Trophoblast cell (in vitro differentiated cells and primary cell): ENCODE measurements at regions not wholly inside any gene's neighbourhood (a gene's known extent, or its start where the extent isn't known, plus 50 kb on each side); places are given as distances from the start of the nearest gene placed in this dataset.

Experiments used
- DNase-seq, 2 donors: peaks; one replicate each; pipeline ENCODE4 v3.0.0-alpha.2; 2016
- H2AFZ ChIP-seq: 2 replicates; pipeline ENCODE4 v1.6.1; 2013; ENCODE audit warnings: low read length, moderate library complexity, mild to moderate bottlenecking; ENCODE audit not compliant: insufficient read depth, poor library complexity
- H2AK5ac ChIP-seq: 2 replicates; pipeline ENCODE4 v1.6.1; 2013; ENCODE audit warnings: mild to moderate bottlenecking, low read length
- H2BK120ac ChIP-seq: 2 replicates; pipeline ENCODE4 v1.6.1; 2013; ENCODE audit warnings: low read length, mild to moderate bottlenecking, moderate library complexity; ENCODE audit not compliant: insufficient read depth, poor library complexity
- H2BK12ac ChIP-seq: 2 replicates; pipeline ENCODE4 v1.6.1; 2013; ENCODE audit warnings: mild to moderate bottlenecking, low read length, moderate library complexity
- H2BK5ac ChIP-seq: 2 replicates; pipeline ENCODE4 v1.6.1; 2013; ENCODE audit warnings: low read length, low read depth, moderate library complexity, mild to moderate bottlenecking; ENCODE audit not compliant: poor library complexity
- H3K14ac ChIP-seq: 2 replicates; pipeline ENCODE4 v1.6.1; 2013; ENCODE audit warnings: mild to moderate bottlenecking, low read length
- H3K18ac ChIP-seq: 2 replicates; pipeline ENCODE4 v1.6.1; 2013; ENCODE audit warnings: mild to moderate bottlenecking, low read length
- H3K23ac ChIP-seq: 2 replicates; pipeline ENCODE4 v1.6.1; 2013; ENCODE audit warnings: low read length
- H3K27ac ChIP-seq: 2 replicates; pipeline ENCODE4 v1.5.1; 2013; ENCODE audit warnings: low read depth, mild to moderate bottlenecking, inconsistent platforms, low read length, moderate library complexity
- H3K27me3 ChIP-seq: 2 replicates; pipeline ENCODE4 v1.6.1; 2013; ENCODE audit warnings: inconsistent platforms, mild to moderate bottlenecking, low read length, moderate library complexity; ENCODE audit not compliant: insufficient read depth
- H3K36me3 ChIP-seq, 2 experiments: 1 replicate in 1 of 2; 2 replicates in 1 of 2; pipeline ENCODE4 v1.6.1; 2013; ENCODE audit warnings: low read length in 2 of 2, mild to moderate bottlenecking in 2 of 2, moderate library complexity in 1 of 2; ENCODE audit not compliant: insufficient read depth in 2 of 2, control insufficient read depth in 1 of 2
- H3K4ac ChIP-seq: 2 replicates; pipeline ENCODE4 v1.6.1; 2013; ENCODE audit warnings: low read depth, mild to moderate bottlenecking, low read length, moderate library complexity
- H3K4me1 ChIP-seq, 2 experiments: 1 replicate in 1 of 2; 2 replicates in 1 of 2; pipeline ENCODE4 v1.6.1; 2013; ENCODE audit warnings: low read length in 2 of 2, mild to moderate bottlenecking in 2 of 2, moderate library complexity in 1 of 2; ENCODE audit not compliant: insufficient read depth in 2 of 2, control insufficient read depth in 1 of 2
- H3K4me2 ChIP-seq: 2 replicates; pipeline ENCODE4 v1.6.1; 2013; ENCODE audit warnings: inconsistent platforms, mild to moderate bottlenecking, low read length, moderate library complexity
- H3K4me3 ChIP-seq: 2 replicates; pipeline ENCODE4 v1.5.1; 2013; ENCODE audit warnings: mild to moderate bottlenecking, low read depth, low read length, inconsistent platforms
- H3K79me1 ChIP-seq: one replicate; pipeline ENCODE4 v1.6.1; 2013; ENCODE audit warnings: low read length
- H3K79me2 ChIP-seq: 2 replicates; pipeline ENCODE4 v1.6.1; 2013; ENCODE audit warnings: low read length, mild to moderate bottlenecking; ENCODE audit not compliant: control insufficient read depth, insufficient read depth, poor library complexity
- H3K9ac ChIP-seq: 2 replicates; pipeline ENCODE4 v1.6.1; 2013; ENCODE audit warnings: mild to moderate bottlenecking, low read length
- H3K9me3 ChIP-seq: 2 replicates; pipeline ENCODE4 v1.6.1; 2013; ENCODE audit warnings: low read depth, mild to moderate bottlenecking, control low read depth, inconsistent platforms, low read length; ENCODE audit not compliant: insufficient read depth
- H4K12ac ChIP-seq: 2 replicates; pipeline ENCODE4 v1.6.1; 2013; ENCODE audit warnings: low read depth, mild to moderate bottlenecking, low read length, moderate library complexity
- H4K8ac ChIP-seq: 2 replicates; pipeline ENCODE4 v1.6.1; 2013; ENCODE audit warnings: low read depth, mild to moderate bottlenecking, low read length, moderate library complexity
- H4K91ac ChIP-seq: one replicate; pipeline ENCODE4 v1.6.1; 2013; ENCODE audit warnings: low read depth, mild to moderate bottlenecking, low read length, moderate library complexity
- WGBS: extraction: QIAGEN DNeasy Blood & Tissue Kit; methylation state at CpG from one replicate; pipeline ENCODE4 v1.1.7; 2013; ENCODE audit warnings: missing lambda C conversion rate; ENCODE audit not compliant: insufficient read length, insufficient coverage; ENCODE audit errors: extremely low coverage; 5-methylcytosine and 5-hydroxymethylcytosine counted together

DNA sequence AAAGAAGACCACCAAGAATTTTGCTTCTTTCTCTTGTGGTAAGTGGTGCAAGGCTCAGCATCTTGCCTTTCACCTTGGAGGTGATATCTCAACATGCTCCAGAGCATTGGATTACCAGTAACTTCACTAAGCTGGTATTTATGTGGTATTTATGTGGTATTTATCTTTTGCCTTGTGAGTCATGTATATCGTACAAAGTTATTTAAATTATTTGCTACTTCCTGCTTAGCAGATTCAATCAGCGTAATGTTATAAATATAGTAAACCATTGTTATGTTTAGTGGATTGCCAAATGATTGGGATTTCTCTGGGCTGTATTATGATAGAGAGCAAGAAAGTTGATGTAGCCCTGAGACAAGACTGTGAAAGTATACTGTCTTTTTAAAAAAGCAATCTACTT is 366.4 kb downstream of the IPO8 start:
- Histone ChIP-seq H3K79me1 (no peaks in the 10 kb centered on the region), H3K23ac (no peak overlapping the region), H2AFZ (no peak overlapping the region), H3K36me3 (no peaks in the 10 kb centered on the region), H3K4me1 (no peaks in the 10 kb centered on the region), H3K79me2 (no peaks in the 10 kb centered on the region), H2BK5ac (no peak overlapping the region), H3K9ac (no peak overlapping the region), H3K27me3 (no peaks in the 10 kb centered on the region), H2BK12ac (no peak overlapping the region), H3K4ac (no peak overlapping the region), H4K8ac (no peak overlapping the region), H3K27ac (no peak overlapping the region), H3K4me2 (no peak overlapping the region), H2BK120ac (no peak overlapping the region), H3K9me3 (peaks cover 4% of the 10 kb centered on the region), H3K14ac (no peak overlapping the region), H4K91ac (no peak overlapping the region), H3K4me3 (no peak overlapping the region), H4K12ac (no peak overlapping the region), H3K18ac (no peak overlapping the region), H2AK5ac (no peak overlapping the region)
- no CpG with 5 or more reads among the region's 2 CpGs for WGBS
- no peak for DNase-seq

DNA sequence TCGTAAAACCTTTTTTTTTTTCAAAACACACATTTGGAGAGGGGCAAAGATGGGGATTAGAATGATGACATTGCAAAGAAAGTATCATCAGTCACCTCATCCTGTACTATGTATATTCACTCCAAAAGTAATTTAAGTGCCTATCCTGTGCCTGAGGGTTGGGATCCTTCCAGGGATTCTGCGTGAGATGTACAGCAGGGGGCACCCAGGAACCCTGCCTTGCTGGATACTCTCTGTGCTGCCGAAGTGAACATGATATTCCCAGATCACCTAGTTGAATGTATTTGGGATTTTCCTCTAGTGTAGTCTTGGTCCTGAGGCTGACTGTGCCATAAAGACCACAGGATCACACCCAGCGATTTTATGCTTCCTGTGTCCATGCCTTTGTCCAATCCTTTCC is 372.7 kb downstream of the IPO8 start:
- no peak overlapping the region for H3K18ac ChIP-seq
- no peaks in the 10 kb centered on the region for H3K79me1 ChIP-seq
- H3K79me2 ChIP-seq, result no peaks in the 10 kb centered on the region
- H2BK5ac ChIP-seq, result no peak overlapping the region
- WGBS, result no CpG with 5 or more reads among the region's 4 CpGs
- no peak overlapping the region for H2BK120ac ChIP-seq
- no peak overlapping the region for H4K91ac ChIP-seq
- DNase-seq, result no peak
- H3K4me3 ChIP-seq, result no peak overlapping the region
- no peak overlapping the region for H2BK12ac ChIP-seq
- H2AFZ ChIP-seq, result no peak overlapping the region
- no peak overlapping the region for H4K8ac ChIP-seq
- no peak overlapping the region for H4K12ac ChIP-seq
- no peak overlapping the region for H3K14ac ChIP-seq
- no peak overlapping the region for H3K9ac ChIP-seq
- H3K27ac ChIP-seq, result no peak overlapping the region
- no peak overlapping the region for H2AK5ac ChIP-seq
- H3K4ac ChIP-seq, result no peak overlapping the region
- H3K36me3 ChIP-seq, result no peaks in the 10 kb centered on the region
- H3K23ac ChIP-seq, result no peak overlapping the region
- no peaks in the 10 kb centered on the region for H3K4me1 ChIP-seq
- no peak overlapping the region for H3K4me2 ChIP-seq
- no peaks in the 10 kb centered on the region for H3K27me3 ChIP-seq
- H3K9me3 ChIP-seq, result peaks cover 9% of the 10 kb centered on the region

- WGBS, result no CpG with 5 or more reads among the region's 13 CpGs
- no peak overlapping the region for H3K4me3 ChIP-seq
- H2BK120ac ChIP-seq, result no peak overlapping the region
- H3K79me2 ChIP-seq, result no peaks in the 10 kb centered on the region
- H3K18ac ChIP-seq, result no peak overlapping the region
- H2BK12ac ChIP-seq, result no peak overlapping the region
- no peak for DNase-seq
- H2AFZ ChIP-seq, result no peak overlapping the region
- no peak overlapping the region for H4K8ac ChIP-seq
- no peak overlapping the region for H4K12ac ChIP-seq
- H3K4me1 ChIP-seq, result no peaks in the 10 kb centered on the region
- H3K9ac ChIP-seq, result no peak overlapping the region
- H3K36me3 ChIP-seq, result no peaks in the 10 kb centered on the region
- peaks cover 6% of the 10 kb centered on the region for H3K9me3 ChIP-seq
- H3K14ac ChIP-seq, result no peak overlapping the region
- no peak overlapping the region for H3K23ac ChIP-seq
- no peak overlapping the region for H3K4ac ChIP-seq
- H3K79me1 ChIP-seq, result no peaks in the 10 kb centered on the region
- no peaks in the 10 kb centered on the region for H3K27me3 ChIP-seq
- H4K91ac ChIP-seq, result no peak overlapping the region
- H2BK5ac ChIP-seq, result no peak overlapping the region
- H3K4me2 ChIP-seq, result no peak overlapping the region
- H3K27ac ChIP-seq, result no peak overlapping the region
- H2AK5ac ChIP-seq, result no peak overlapping the region
Observed at GRCh38 chr12:30320561-30320960, 375.1 kb downstream of the IPO8 start.

DNA sequence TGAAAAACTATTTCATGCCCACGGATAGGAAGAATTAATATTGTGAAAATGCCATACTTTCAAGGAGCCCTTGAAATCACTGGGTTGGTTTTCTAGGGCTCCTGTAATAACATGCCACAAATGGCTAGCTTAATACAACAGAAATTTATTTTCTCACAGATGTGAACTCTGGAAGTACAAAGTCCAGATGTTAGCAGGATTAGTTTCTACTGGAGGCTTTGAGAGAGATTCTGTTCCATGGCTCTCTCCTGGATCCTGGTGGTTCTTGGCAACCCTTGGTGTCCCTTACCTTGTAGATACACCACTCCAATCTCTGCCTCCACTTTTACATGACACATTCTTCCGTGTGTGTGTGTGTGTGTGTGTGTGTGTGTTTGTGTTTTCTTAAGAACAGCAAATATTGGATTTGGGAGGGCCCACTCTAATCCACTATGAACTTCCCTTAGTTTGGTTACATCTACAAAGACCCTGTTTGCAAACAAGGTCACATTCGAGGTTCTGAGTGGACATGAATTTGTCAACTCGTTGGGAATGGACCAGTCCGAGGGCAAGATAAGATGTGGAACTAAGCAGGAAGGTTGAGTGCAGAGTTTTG is 381.1 kb downstream of the IPO8 start:
- no peak overlapping the region for H3K18ac ChIP-seq
- H4K91ac ChIP-seq, result no peak overlapping the region

More for the DNA sequence above, 381.1 kb downstream of the IPO8 start:
- no peak overlapping the region for H2BK5ac ChIP-seq
- no peak overlapping the region for H2AFZ ChIP-seq
- DNase-seq, result no peak
- H3K23ac ChIP-seq, result no peak overlapping the region
- no peak overlapping the region for H4K12ac ChIP-seq
- no peak overlapping the region for H4K8ac ChIP-seq
- H3K4me1 ChIP-seq, result no peaks in the 10 kb centered on the region
- no peak overlapping the region for H3K14ac ChIP-seq
- H3K4ac ChIP-seq, result no peak overlapping the region
- H3K79me2 ChIP-seq, result no peaks in the 10 kb centered on the region
- no peak overlapping the region for H2BK12ac ChIP-seq
- no peak overlapping the region for H3K4me3 ChIP-seq
- no CpG with 5 or more reads among the region's 5 CpGs for WGBS
- H3K9me3 ChIP-seq, result peaks cover 6% of the 10 kb centered on the region
- no peak overlapping the region for H3K9ac ChIP-seq
- no peak overlapping the region for H3K4me2 ChIP-seq
- H3K36me3 ChIP-seq, result no peaks in the 10 kb centered on the region
- H3K79me1 ChIP-seq, result no peaks in the 10 kb centered on the region
- no peaks in the 10 kb centered on the region for H3K27me3 ChIP-seq
- H2AK5ac ChIP-seq, result no peak overlapping the region
- H2BK120ac ChIP-seq, result no peak overlapping the region
- H3K27ac ChIP-seq, result no peak overlapping the region
